ENCODE measurements at regions not wholly inside any gene's neighbourhood (a gene's known extent, or its start where the extent isn't known, plus 50 kb on each side); places are given as distances from the start of the nearest gene placed in this dataset.

GRCh38 chr15:97525809-97526208 lies 434.7 kb upstream of the ARRDC4 start:
- TF ChIP-seq TEAD4 (IDR thresholded peaks at IDR 0.05) (no peak), CEBPB (IDR thresholded peaks at IDR 0.05) (no peak), NFIC (IDR thresholded peaks at IDR 0.05) (no peak), EP300 (IDR thresholded peaks at IDR 0.05; ENCODE audit: borderline replicate concordance) (no peak), FOXM1 (IDR thresholded peaks at IDR 0.05; ENCODE audit: borderline replicate concordance, low read depth) (no peak), ZBTB7A (IDR thresholded peaks at IDR 0.05; ENCODE audit: low read depth) (no peak), USF1 (IDR thresholded peaks at IDR 0.05) (no peak), EGR1 (IDR thresholded peaks at IDR 0.05) (no peak), MAX (IDR thresholded peaks at IDR 0.05) (no peak), CREB1 (IDR thresholded peaks at IDR 0.05; ENCODE audit: low read depth) (no peak), YY1 (IDR thresholded peaks at IDR 0.05; ENCODE audit: low read depth) (no peak), RAD21 (IDR thresholded peaks at IDR 0.05; ENCODE audit: low read depth) (no peak), REST (IDR thresholded peaks at IDR 0.05; ENCODE audit: low read depth) (no peak), TAF1 (IDR thresholded peaks at IDR 0.05; ENCODE audit: low read depth) (no peak), TCF12 (IDR thresholded peaks at IDR 0.05; ENCODE audit: low read depth) (no peak)

- TF ChIP-seq CEBPB (IDR thresholded peaks at IDR 0.05) (no peak), ZBTB7A (IDR thresholded peaks at IDR 0.05; ENCODE audit: low read depth) (no peak), YY1 (IDR thresholded peaks at IDR 0.05; ENCODE audit: low read depth) (no peak), EGR1 (IDR thresholded peaks at IDR 0.05) (no peak), TCF12 (IDR thresholded peaks at IDR 0.05; ENCODE audit: low read depth) (no peak), TEAD4 (IDR thresholded peaks at IDR 0.05) (no peak), REST (IDR thresholded peaks at IDR 0.05; ENCODE audit: low read depth) (no peak), NFIC (IDR thresholded peaks at IDR 0.05) (no peak), USF1 (IDR thresholded peaks at IDR 0.05) (no peak), FOXM1 (IDR thresholded peaks at IDR 0.05; ENCODE audit: borderline replicate concordance, low read depth) (no peak)
These were observed 432.3 kb upstream of the ARRDC4 start for GRCh38 chr15:97528238-97528637.

- TF ChIP-seq EP300 (IDR thresholded peaks at IDR 0.05; ENCODE audit: borderline replicate concordance) (no peak), TAF1 (IDR thresholded peaks at IDR 0.05; ENCODE audit: low read depth) (no peak), ZBTB7A (IDR thresholded peaks at IDR 0.05; ENCODE audit: low read depth) (no peak), NFIC (IDR thresholded peaks at IDR 0.05) (no peak), FOXM1 (IDR thresholded peaks at IDR 0.05; ENCODE audit: borderline replicate concordance, low read depth) (no peak), MAX (IDR thresholded peaks at IDR 0.05) (no peak), YY1 (IDR thresholded peaks at IDR 0.05; ENCODE audit: low read depth) (no peak), CEBPB (IDR thresholded peaks at IDR 0.05) (no peak), RAD21 (IDR thresholded peaks at IDR 0.05; ENCODE audit: low read depth) (no peak)
These were observed 414.7 kb upstream of the ARRDC4 start for GRCh38 chr15:97545799-97546198.

- TF ChIP-seq FOXM1 (IDR thresholded peaks at IDR 0.05; ENCODE audit: borderline replicate concordance, low read depth), result no peak
- no peak for TF ChIP-seq REST (IDR thresholded peaks at IDR 0.05; ENCODE audit: low read depth)
- TF ChIP-seq YY1 (IDR thresholded peaks at IDR 0.05; ENCODE audit: low read depth), result no peak
- no peak for TF ChIP-seq USF1 (IDR thresholded peaks at IDR 0.05)
- no peak for TF ChIP-seq CEBPB (IDR thresholded peaks at IDR 0.05)
- TF ChIP-seq TCF12 (IDR thresholded peaks at IDR 0.05; ENCODE audit: low read depth), result no peak
- no peak for TF ChIP-seq CREB1 (IDR thresholded peaks at IDR 0.05; ENCODE audit: low read depth)
These were observed 413.1 kb upstream of the ARRDC4 start for GRCh38 chr15:97547381-97547780.
